Osteocyte (in vitro differentiated cells): ENCODE measurements at regions not wholly inside any gene's neighbourhood (a gene's known extent, or its start where the extent isn't known, plus 50 kb on each side); places are given as distances from the start of the nearest gene placed in this dataset.
"Not testable (repeated sequence)": the region's sequence is repeated elsewhere in the genome, so short reads cannot be mapped to it uniquely, and the experiment has no call there.

Source experiments
- DNase-seq: peaks from one replicate; pipeline ENCODE4 v3.0.0; 2021; ENCODE audit warnings: mixed read lengths; ENCODE audit not compliant: unreplicated experiment; ENCODE audit errors: extremely low spot score
- H3K27ac Mint-ChIP-seq: one replicate; pipeline ENCODE4 v1.8.0; 2021; ENCODE audit warnings: mild to moderate bottlenecking, mixed read lengths; ENCODE audit not compliant: unreplicated experiment
- H3K27me3 Mint-ChIP-seq: one replicate; pipeline ENCODE4 v1.8.0; 2021; ENCODE audit warnings: mixed read lengths; ENCODE audit not compliant: unreplicated experiment
- H3K36me3 Mint-ChIP-seq: one replicate; pipeline ENCODE4 v1.8.0; 2021; ENCODE audit warnings: mixed read lengths; ENCODE audit not compliant: unreplicated experiment
- H3K4me1 Mint-ChIP-seq: one replicate; pipeline ENCODE4 v1.8.0; 2021; ENCODE audit warnings: mixed read lengths; ENCODE audit not compliant: unreplicated experiment
- H3K4me3 Mint-ChIP-seq: one replicate; pipeline ENCODE4 v1.8.0; 2021; ENCODE audit warnings: mild to moderate bottlenecking, moderate library complexity, mixed read lengths; ENCODE audit not compliant: unreplicated experiment
- H3K9me3 Mint-ChIP-seq: one replicate; pipeline ENCODE4 v1.8.0; 2021; ENCODE audit warnings: mixed read lengths; ENCODE audit not compliant: unreplicated experiment
- TF ChIP-seq, protein P1 (sequence below): fragments of 200-600 bp; sonication (generic); IDR thresholded peaks from 2 replicates; pipeline ENCODE4 v1.5.0; 2021; ENCODE audit warnings: antibody characterized with exemption, mild to moderate bottlenecking, moderate library complexity

GRCh38 chr1:214864896-214865688, 217.4 kb upstream of the KCNK2 start:
- H3K27me3 Mint-ChIP-seq = peaks cover 11% of the 10 kb centered on the region
- TF ChIP-seq, protein P1, sequence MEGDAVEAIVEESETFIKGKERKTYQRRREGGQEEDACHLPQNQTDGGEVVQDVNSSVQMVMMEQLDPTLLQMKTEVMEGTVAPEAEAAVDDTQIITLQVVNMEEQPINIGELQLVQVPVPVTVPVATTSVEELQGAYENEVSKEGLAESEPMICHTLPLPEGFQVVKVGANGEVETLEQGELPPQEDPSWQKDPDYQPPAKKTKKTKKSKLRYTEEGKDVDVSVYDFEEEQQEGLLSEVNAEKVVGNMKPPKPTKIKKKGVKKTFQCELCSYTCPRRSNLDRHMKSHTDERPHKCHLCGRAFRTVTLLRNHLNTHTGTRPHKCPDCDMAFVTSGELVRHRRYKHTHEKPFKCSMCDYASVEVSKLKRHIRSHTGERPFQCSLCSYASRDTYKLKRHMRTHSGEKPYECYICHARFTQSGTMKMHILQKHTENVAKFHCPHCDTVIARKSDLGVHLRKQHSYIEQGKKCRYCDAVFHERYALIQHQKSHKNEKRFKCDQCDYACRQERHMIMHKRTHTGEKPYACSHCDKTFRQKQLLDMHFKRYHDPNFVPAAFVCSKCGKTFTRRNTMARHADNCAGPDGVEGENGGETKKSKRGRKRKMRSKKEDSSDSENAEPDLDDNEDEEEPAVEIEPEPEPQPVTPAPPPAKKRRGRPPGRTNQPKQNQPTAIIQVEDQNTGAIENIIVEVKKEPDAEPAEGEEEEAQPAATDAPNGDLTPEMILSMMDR = no peak
- H3K36me3 Mint-ChIP-seq = no peaks in the 10 kb centered on the region
- peaks cover 11% of the 10 kb centered on the region for H3K4me1 Mint-ChIP-seq
- no peak overlapping the region for H3K27ac Mint-ChIP-seq
- H3K9me3 Mint-ChIP-seq = peaks cover 10% of the 10 kb centered on the region
- DNase-seq = no peak
- H3K4me3 Mint-ChIP-seq = no peak overlapping the region

GRCh38 chr1:214870426-214870825, 212.1 kb upstream of the KCNK2 start:
- not testable (repeated sequence) for H3K4me1 Mint-ChIP-seq, H3K36me3 Mint-ChIP-seq, H3K4me3 Mint-ChIP-seq, H3K27ac Mint-ChIP-seq, H3K27me3 Mint-ChIP-seq, H3K9me3 Mint-ChIP-seq, DNase-seq

- TF ChIP-seq, protein P1 = no peak
- no peaks in the 10 kb centered on the region for H3K4me1 Mint-ChIP-seq
- no peaks in the 10 kb centered on the region for H3K36me3 Mint-ChIP-seq
- no peak for DNase-seq
- peaks cover 2% of the 10 kb centered on the region for H3K27me3 Mint-ChIP-seq
- H3K27ac Mint-ChIP-seq = no peak overlapping the region
- peaks cover 4% of the 10 kb centered on the region for H3K9me3 Mint-ChIP-seq
- H3K4me3 Mint-ChIP-seq = no peak overlapping the region
Observed at GRCh38 chr1:214880956-214881355, 201.6 kb upstream of the KCNK2 start.

DNA sequence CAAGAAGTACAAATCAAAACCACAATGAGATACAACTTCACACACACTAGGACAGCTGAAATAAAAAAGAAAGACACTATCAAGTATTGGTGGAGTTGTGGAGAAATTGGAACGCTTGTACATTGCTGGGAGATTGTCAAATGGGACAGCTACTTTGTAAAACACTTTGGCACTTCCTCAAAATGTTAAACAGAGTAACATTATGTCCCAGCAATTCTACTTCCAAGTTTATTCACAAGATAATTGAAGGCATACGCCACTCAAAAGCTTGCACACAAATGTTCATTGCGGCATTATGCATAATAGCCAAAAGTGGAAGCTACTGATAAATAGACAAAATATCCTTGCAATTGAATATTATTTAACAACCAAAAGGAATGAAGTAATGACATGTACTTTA, 199.9 kb upstream of the KCNK2 start:
- Mint-ChIP-seq H3K4me1 (no peaks in the 10 kb centered on the region), H3K27ac (no peak overlapping the region), H3K27me3 (peaks cover 2% of the 10 kb centered on the region), H3K36me3 (no peaks in the 10 kb centered on the region), H3K9me3 (peaks cover 9% of the 10 kb centered on the region), H3K4me3 (no peak overlapping the region)
- TF ChIP-seq, protein P1 = no peak
- no peak for DNase-seq

GRCh38 chr1:214895011-214895600, 187.4 kb upstream of the KCNK2 start:
- Mint-ChIP-seq H3K27ac (no peak overlapping the region), H3K4me1 (peaks cover 3% of the 10 kb centered on the region), H3K4me3 (no peak overlapping the region), H3K9me3 (peaks cover 9% of the 10 kb centered on the region), H3K27me3 (no peaks in the 10 kb centered on the region), H3K36me3 (no peaks in the 10 kb centered on the region)
- TF ChIP-seq, protein P1 = no peak
- no peak for DNase-seq
